GM23338 (cell line): ENCODE measurements at regions not wholly inside any gene's neighbourhood (a gene's known extent, or its start where the extent isn't known, plus 50 kb on each side); places are given as distances from the start of the nearest gene placed in this dataset.

Source experiments
- ATAC-seq: fragments of 200-7000 bp; cut with Tn5 transposase; 3 replicates; pipeline ENCODE4 v1.9.1; 2020
- DNase-seq: peaks from one replicate; pipeline ENCODE4 v3.0.0-alpha.2; 2015; ENCODE audit warnings: low spot score
- H2AFZ ChIP-seq: fragments of 200-600 bp; sonication (generic); 2 replicates; pipeline ENCODE4 v1.8.0; 2016; ENCODE audit warnings: antibody characterized with exemption, mild to moderate bottlenecking, moderate library complexity
- H3F3A ChIP-seq: fragments of 200-600 bp; sonication (generic); replicated peaks from 2 replicates; pipeline ENCODE4 v1.8.0; 2017; ENCODE audit warnings: antibody characterized with exemption, mixed run types, low read depth
- H3K27ac ChIP-seq: fragments of 200-600 bp; sonication (generic); 2 replicates; pipeline ENCODE4 v1.6.1; 2016; ENCODE audit warnings: low read depth
- H3K27me3 ChIP-seq: fragments of 200-600 bp; sonication (generic); 2 replicates; pipeline ENCODE4 v1.8.0; 2016; ENCODE audit warnings: mild to moderate bottlenecking, mixed run types, moderate library complexity; ENCODE audit not compliant: insufficient read depth
- H3K36me3 ChIP-seq: fragments of 200-600 bp; sonication (generic); 2 replicates; pipeline ENCODE4 v1.8.0; 2016; ENCODE audit warnings: mild to moderate bottlenecking; ENCODE audit not compliant: insufficient read depth
- H3K4me1 ChIP-seq: fragments of 200-600 bp; sonication (generic); 2 replicates; pipeline ENCODE4 v1.8.0; 2016; ENCODE audit warnings: mild to moderate bottlenecking, moderate library complexity; ENCODE audit not compliant: insufficient read depth
- H3K4me2 ChIP-seq: fragments of 200-600 bp; sonication (generic); 2 replicates; pipeline ENCODE4 v1.7.1; 2017; ENCODE audit warnings: mixed run types
- H3K4me3 ChIP-seq: fragments of 200-600 bp; sonication (generic); 2 replicates; pipeline ENCODE4 v1.6.1; 2016; ENCODE audit warnings: mixed run types
- H3K79me2 ChIP-seq: fragments of 200-600 bp; sonication (generic); replicated peaks from 2 replicates; pipeline ENCODE4 v1.8.0; 2017; ENCODE audit warnings: mild to moderate bottlenecking; ENCODE audit not compliant: insufficient read depth
- H3K9me2 ChIP-seq: fragments of 200-600 bp; sonication (generic); 2 replicates; pipeline ENCODE4 v1.8.0; 2017; ENCODE audit not compliant: insufficient read depth
- H4K20me1 ChIP-seq: fragments of 200-600 bp; sonication (generic); replicated peaks from 2 replicates; pipeline ENCODE4 v1.8.0; 2017; ENCODE audit warnings: mild to moderate bottlenecking; ENCODE audit not compliant: insufficient read depth
- H3K27ac Mint-ChIP-seq: 2 replicates; pipeline ENCODE4 v1.8.0; 2020; ENCODE audit warnings: inconsistent platforms, mild to moderate bottlenecking, moderate library complexity, mixed read lengths
- H3K27me3 Mint-ChIP-seq: 3 replicates; pipeline ENCODE4 v1.8.0; 2022; ENCODE audit warnings: low read depth, mild to moderate bottlenecking, moderate library complexity, mixed read lengths, inconsistent platforms; ENCODE audit not compliant: insufficient read depth, poor library complexity
- H3K36me3 Mint-ChIP-seq: 3 replicates; pipeline ENCODE4 v1.8.0; 2021; ENCODE audit warnings: low read depth, mild to moderate bottlenecking, inconsistent platforms, moderate library complexity, mixed read lengths
- H3K4me1 Mint-ChIP-seq: 3 replicates; pipeline ENCODE4 v1.8.0; 2020; ENCODE audit warnings: mild to moderate bottlenecking, inconsistent platforms, mixed read lengths
- H3K4me3 Mint-ChIP-seq: 3 replicates; pipeline ENCODE4 v1.8.0; 2021; ENCODE audit warnings: moderate library complexity, mild to moderate bottlenecking, inconsistent platforms, mixed read lengths
- H3K9me3 Mint-ChIP-seq: 3 replicates; pipeline ENCODE4 v1.8.0; 2020; ENCODE audit warnings: moderate library complexity, mild to moderate bottlenecking, inconsistent platforms, mixed read lengths
- CREB1 ChIP-seq: fragments of 250-450 bp; sonication (Bioruptor Pico); IDR thresholded peaks from 2 replicates; pipeline ENCODE4 v1.5.0; 2020; ENCODE audit warnings: low read depth, mild to moderate bottlenecking, moderate library complexity
- CTCF ChIP-seq, 2 experiments: fragments of 200-600 bp in 1 of 2; sonication (generic) in 1 of 2; conservative IDR thresholded peaks; 2 replicates each; pipeline versions ENCODE4 v1.5.1 to v1.6.1; 2016 to 2017; ENCODE audit warnings: antibody characterized with exemption in 2 of 2, low read depth in 2 of 2, mild to moderate bottlenecking in 2 of 2, moderate library complexity in 1 of 2
- ETS1 ChIP-seq: IDR thresholded peaks from 2 replicates; pipeline ENCODE4 v1.6.1; 2016; ENCODE audit warnings: antibody characterized with exemption
- EZH2 ChIP-seq: fragments of 200-600 bp; sonication (generic); IDR thresholded peaks from one replicate; pipeline ENCODE4 v1.8.0; 2017; ENCODE audit warnings: antibody characterized with exemption, mild to moderate bottlenecking, low read depth; ENCODE audit not compliant: unreplicated experiment
- EZH2phosphoT487 ChIP-seq: fragments of 200-600 bp; sonication (generic); IDR thresholded peaks from one replicate; pipeline ENCODE4 v1.8.1; 2018; ENCODE audit warnings: antibody characterized with exemption; ENCODE audit not compliant: unreplicated experiment
- JUNB ChIP-seq: IDR thresholded peaks from one replicate; pipeline ENCODE4 v1.6.1; 2016; ENCODE audit warnings: antibody characterized with exemption; ENCODE audit not compliant: unreplicated experiment
- NANOG ChIP-seq: IDR thresholded peaks from 2 replicates; pipeline ENCODE4 v1.6.1; 2016; ENCODE audit warnings: antibody characterized with exemption, borderline replicate concordance
- POLR2AphosphoS5 ChIP-seq: IDR thresholded peaks from 2 replicates; pipeline ENCODE4 v1.6.1; 2016; ENCODE audit warnings: antibody characterized with exemption, low read depth
- REST ChIP-seq: IDR thresholded peaks from one replicate; pipeline ENCODE4 v1.6.1; 2018; ENCODE audit warnings: antibody characterized with exemption; ENCODE audit not compliant: unreplicated experiment
- STAT1 ChIP-seq: IDR thresholded peaks from one replicate; pipeline ENCODE4 v1.6.1; 2016; ENCODE audit warnings: antibody characterized with exemption; ENCODE audit not compliant: unreplicated experiment
- ZNF114 ChIP-seq: fragments of 250-450 bp; sonication (Bioruptor Pico); IDR thresholded peaks from 2 replicates; pipeline ENCODE4 v1.5.0; 2020; ENCODE audit warnings: mild to moderate bottlenecking, moderate library complexity
- ZNF331 ChIP-seq: fragments of 250-450 bp; sonication (Bioruptor Pico); IDR thresholded peaks from 2 replicates; pipeline ENCODE4 v1.5.0; 2020; ENCODE audit warnings: low read depth, mild to moderate bottlenecking, moderate library complexity
- ZNF462 ChIP-seq: fragments of 250-450 bp; sonication (Bioruptor Pico); IDR thresholded peaks from 2 replicates; pipeline ENCODE4 v1.5.0; 2020; ENCODE audit warnings: mild to moderate bottlenecking, moderate library complexity

GRCh38 chr10:44801383-44802327 is 109.5 kb upstream of the TMEM72 start:
- Histone ChIP-seq H3K9me2 (peaks cover 15% of the 10 kb centered on the region; the same call in 1 of the 2 replicates), H3K79me2 (no peaks in the 10 kb centered on the region), H4K20me1 (no peaks in the 10 kb centered on the region), H3K27me3 (no peaks in the 10 kb centered on the region), H3K4me1 (no peaks in the 10 kb centered on the region), H3K36me3 (no peaks in the 10 kb centered on the region), H2AFZ (no peak overlapping the region), H3K4me3 (no peak overlapping the region), H3K27ac (no peak overlapping the region), H3K4me2 (no peak overlapping the region), H3F3A (no peaks in the 10 kb centered on the region)
- no peaks in the 10 kb centered on the region for H3K36me3 Mint-ChIP-seq
- TF ChIP-seq REST (no peak), ZNF462 (no peak), ETS1 (no peak), NANOG (no peak), EZH2 (no peak), POLR2AphosphoS5 (no peak), JUNB (no peak), EZH2phosphoT487 (no peak), STAT1 (no peak), ZNF114 (CRISPR knock-in tag) (no peak), CTCF (conservative IDR thresholded peaks at IDR 0.05; ENCODE audit: low read depth in 2 of 2) (no peak), ZNF331 (no peak), CREB1 (CRISPR knock-in tag) (no peak)
- no peaks in the 10 kb centered on the region; the same call in 2 of the 3 replicates for H3K9me3 Mint-ChIP-seq
- H3K4me1 Mint-ChIP-seq: no peaks in the 10 kb centered on the region
- ATAC-seq (no peak), DNase-seq (no peak)
- H3K27ac Mint-ChIP-seq: no peak overlapping the region
- H3K4me3 Mint-ChIP-seq: no peak overlapping the region
- peaks cover 11% of the 10 kb centered on the region for H3K27me3 Mint-ChIP-seq
